Fibroblast of skin of right quadriceps (primary cell): ENCODE measurements at regions not wholly inside any gene's neighbourhood (a gene's known extent, or its start where the extent isn't known, plus 50 kb on each side); places are given as distances from the start of the nearest gene placed in this dataset.

ENCODE experiments used
- DNase-seq: peaks from one replicate; pipeline ENCODE4 v3.0.0-alpha.2; 2013

DNA sequence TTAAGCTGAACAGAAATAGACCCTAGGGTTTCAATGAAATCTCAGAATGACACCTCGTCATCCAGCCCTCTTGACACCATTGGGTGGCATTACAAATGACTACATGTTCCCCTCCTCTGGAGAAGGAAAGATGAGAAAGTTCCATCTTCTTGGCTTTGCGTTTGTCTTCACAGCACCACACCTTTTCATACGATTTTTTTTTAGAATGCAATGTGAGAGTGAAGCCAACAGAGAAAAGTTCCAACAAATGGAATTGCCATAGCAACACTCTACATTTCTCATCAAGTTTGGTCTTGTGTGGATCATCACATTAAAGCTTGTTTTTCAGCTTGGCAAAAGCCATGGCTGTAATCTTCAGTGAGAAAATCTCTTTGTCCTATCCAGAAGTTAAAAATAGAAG is 183.4 kb upstream of the SNX7 start:
- no peak for DNase-seq

- no peak for DNase-seq
Observed at GRCh38 chr1:98472878-98473277, 188.6 kb upstream of the SNX7 start.

- no peak for DNase-seq
Observed at GRCh38 chr1:98471633-98472032, 189.9 kb upstream of the SNX7 start.

GRCh38 chr1:98468111-98468717 is 193.3 kb upstream of the SNX7 start:
- DNase-seq, result peak; percentile 72

DNA sequence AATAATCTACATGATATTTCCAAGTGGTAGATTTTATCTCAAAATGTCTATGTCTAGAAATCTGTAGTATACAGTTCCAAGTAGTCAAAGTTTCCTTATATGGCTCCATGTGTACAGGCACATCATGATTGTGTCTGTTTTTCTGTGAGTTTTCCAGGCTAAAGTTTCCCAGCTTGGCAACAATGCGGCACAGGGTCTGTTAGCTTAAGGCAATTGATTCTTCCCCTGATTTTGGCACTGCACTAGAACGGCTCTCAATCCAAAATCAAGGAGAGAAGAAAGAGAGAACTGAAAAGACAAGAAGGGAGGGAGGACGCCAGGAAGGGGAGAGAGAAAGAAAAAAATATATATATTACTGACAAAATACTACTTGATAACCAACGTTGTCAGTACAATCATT is 193.9 kb upstream of the SNX7 start:
- peak; percentile 10 for DNase-seq

GRCh38 chr1:98467122-98467521 is 194.4 kb upstream of the SNX7 start:
- DNase-seq, result no peak

DNA sequence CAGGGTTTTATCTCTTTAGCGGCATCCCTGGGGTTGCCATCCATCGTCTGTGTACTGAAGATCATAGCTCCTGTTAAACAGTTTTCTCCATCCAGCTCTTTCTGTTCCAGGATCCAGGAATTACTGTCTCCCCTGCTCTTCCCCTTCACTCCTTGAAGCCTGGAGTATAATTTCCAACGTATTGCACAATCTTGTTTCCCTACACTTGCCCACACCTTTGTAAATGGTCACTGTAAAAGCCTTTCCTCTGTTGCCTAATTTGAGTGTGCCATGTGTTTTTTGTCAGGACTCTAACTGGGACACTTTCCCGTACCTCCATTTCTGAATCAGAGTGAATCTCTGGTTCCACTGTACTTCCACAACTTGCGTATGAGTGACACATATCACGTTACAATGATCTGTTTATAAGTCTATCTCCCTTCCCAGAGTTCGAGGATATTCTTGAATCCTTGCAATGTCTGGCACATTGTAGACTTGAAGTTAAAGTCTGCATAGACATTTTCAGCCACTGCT is 199.6 kb upstream of the SNX7 start:
- DNase-seq, result no peak

GRCh38 chr1:98460136-98460535 is 201.4 kb upstream of the SNX7 start:
- DNase-seq, result no peak

GRCh38 chr1:98459486-98459870 is 202.0 kb upstream of the SNX7 start:
- no peak for DNase-seq

- no peak for DNase-seq
Observed at GRCh38 chr1:98458511-98459485, 202.7 kb upstream of the SNX7 start.

GRCh38 chr1:98457248-98457647 is 204.3 kb upstream of the SNX7 start:
- DNase-seq, result no peak

DNA sequence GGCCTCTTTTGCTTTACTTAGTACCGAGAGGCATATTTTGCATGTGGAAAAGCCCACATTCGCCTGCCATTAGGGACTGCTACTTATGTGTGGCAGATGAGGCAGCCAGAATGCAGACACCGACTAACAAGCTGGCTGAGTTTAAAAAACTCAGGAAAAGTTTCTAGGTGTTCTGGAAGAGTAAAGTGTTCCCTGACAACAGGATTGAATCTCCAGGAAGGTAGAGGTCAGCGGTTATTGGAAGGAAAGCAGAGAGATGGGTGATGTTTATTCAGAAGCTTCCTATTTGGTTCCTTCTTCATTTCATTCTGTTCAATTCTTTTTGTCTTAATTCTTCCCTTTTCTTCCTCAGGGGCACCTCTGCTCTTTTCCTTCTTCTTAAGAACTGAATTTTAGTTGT is 206.9 kb upstream of the SNX7 start:
- no peak for DNase-seq

DNA sequence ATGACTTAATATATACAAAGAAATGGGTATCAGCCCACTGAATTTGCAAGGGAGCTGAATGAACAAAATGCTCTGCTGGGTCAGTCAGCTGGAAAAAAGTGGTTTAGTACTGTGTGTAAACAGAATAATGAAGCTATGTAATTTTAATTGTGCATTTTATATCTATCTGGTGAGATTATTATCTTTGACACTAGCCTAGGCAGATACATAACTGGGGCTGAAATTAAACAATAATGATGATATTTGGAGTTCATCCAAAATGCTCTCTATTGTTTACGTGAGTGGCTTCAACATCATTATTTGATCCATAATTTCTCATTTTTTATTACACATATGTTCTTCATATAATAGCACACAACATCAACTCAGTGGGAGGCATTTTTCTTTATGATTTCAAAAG is 208.5 kb upstream of the SNX7 start:
- peak; percentile 11 for DNase-seq

DNA sequence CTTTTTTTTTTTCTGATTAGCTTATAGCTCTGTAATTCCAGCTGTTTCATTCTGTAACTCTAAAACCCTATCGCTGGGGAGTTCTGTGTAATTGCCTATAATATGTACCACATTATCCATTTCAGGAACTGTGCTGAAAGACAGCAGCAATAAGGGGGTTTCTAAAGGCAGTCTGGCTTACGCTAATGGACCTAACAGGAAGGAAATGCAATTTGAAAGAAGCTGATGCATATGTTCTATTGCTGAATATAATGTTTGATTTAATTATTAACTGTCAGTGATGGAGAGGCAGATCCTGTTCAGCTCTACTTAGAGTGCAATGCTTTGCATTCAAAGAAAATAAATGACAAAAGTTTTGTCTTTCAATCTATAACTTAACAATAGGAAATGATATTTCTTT is 209.4 kb upstream of the SNX7 start:
- DNase-seq, result no peak

DNA sequence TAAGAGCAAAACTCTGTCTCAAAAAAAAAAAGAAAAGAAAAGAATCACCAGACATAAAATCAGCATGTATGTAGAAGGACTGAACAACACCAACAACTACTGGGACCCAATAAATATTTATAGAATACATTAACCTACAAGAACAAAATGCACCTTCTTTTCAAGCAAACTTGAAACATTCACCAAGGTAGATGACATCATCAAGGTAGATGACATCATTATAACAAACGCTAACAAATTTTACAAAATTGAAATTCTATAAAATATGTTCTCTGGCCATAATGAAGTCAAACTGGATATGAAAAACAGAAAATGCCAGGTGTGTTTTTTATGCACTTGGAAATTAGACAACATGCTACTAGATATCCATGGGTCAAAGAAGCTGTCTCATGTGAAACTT is 220.2 kb upstream of the SNX7 start:
- DNase-seq, result no peak

DNA sequence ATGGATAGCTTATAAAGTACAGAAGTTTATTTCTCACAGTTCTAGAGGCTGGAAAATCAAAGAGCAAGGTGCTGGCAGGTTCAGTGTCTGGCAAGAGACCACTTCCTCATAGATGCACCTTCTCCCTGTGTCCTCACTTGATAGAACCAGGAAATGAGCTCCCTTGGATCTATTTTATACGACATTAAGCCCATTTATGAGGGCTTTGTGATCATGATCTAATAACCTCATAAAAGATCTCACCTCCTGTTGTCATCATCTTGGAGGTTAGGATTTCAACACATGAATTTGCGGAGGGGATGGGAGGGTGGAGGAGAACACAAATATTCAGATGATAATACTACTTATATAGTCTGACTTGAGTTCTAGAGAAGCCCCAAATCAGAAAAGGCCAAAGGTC is 222.1 kb upstream of the SNX7 start:
- no peak for DNase-seq

- DNase-seq, result no peak
Observed at GRCh38 chr1:98437540-98437939, 224.0 kb upstream of the SNX7 start.

DNA sequence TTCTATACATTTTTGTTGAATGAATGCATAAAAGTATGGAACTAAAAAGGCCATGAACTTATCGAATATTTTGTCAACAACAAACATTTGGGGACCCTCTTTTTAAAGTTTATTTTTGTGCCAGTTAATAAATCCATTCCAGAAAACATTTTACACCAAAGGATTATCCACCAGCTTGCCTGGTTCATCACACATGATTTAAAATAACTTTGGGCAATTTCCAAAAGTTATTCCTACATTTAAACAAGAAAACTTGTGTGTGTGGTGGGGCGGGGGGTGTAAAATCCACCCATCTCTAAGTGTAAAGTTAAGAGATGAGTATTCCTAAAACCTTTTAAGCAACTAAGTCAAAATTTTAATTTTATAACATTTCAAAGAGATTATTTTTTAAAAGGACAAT is 224.5 kb upstream of the SNX7 start:
- DNase-seq, result no peak

DNA sequence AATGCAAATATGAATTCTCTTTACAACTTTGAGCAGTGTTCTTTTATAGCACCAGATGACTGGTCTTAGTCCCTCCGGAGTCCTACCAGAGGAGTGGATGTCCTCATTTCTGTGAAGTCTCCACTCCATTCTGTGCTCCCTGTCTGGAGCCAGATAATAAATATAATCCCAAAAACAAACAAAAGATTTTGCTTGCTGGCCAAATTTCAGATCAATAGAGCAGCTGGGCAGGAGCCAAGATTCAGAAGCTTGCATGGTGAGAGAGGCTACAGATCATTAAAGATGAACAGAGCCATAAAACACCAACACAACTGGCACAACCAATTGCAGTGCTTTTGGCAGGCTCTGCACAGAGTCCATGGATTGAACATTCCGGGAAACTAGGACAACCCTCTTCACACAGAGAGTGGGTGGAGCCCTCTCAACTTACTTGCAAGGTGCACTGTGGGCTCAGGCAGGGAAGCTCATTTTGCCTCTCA is 231.5 kb upstream of the SNX7 start:
- DNase-seq, result no peak

DNA sequence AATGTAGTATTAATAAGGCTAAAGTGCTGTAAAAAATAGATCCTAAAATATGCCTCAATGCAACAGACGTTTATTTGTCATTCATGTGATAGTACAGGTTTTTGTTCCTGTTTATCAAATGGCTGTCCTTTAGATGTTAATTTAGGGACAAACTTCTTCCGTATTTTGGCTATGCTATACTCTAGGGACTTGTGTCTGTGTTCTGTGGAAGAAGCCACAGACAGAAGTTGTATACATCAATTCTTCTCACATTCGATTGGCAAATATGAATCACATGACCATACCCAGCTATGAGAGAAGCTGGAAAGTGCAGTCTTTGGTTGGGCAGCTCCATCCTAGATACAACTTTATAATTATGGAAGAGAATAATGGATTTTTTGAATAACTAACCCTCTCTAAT is 232.7 kb upstream of the SNX7 start:
- DNase-seq, result no peak

DNA sequence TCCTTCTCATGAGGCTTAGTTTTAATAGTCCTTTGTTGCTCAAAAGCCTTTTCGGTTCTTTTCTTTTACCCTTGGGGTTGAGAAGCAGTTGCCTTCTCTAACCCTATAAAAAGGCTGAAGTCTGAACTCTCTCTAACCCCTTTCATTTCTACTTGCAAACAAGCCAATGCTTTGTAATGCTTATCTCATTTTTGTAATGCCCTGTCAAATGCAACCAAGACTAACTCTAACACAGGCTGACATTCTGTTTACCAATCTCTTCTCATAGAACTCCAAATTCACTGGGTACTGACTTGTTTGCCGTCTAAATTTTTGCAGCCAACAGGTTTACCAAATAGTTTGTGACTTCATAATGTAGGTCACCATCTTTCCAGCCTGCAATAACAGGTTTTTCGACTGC is 233.9 kb upstream of the SNX7 start:
- DNase-seq, result no peak

DNA sequence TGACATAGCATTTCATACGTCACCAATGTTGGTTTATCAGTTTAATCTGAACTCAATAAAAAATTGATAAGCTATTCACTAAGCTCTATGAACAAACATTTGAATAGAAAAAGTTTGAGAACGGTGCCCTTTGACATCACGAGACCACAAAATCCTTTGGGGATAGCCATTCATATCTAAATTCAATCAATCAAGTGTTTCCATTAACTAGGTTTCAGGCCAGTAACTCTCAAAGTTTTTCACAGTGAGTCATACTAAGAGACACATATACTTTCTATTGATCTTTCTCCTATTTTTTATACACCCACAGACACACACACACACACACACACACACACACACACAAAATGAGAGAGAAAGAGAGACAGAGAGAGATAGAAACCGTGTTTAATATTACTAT is 235.4 kb upstream of the SNX7 start:
- no peak for DNase-seq

DNA sequence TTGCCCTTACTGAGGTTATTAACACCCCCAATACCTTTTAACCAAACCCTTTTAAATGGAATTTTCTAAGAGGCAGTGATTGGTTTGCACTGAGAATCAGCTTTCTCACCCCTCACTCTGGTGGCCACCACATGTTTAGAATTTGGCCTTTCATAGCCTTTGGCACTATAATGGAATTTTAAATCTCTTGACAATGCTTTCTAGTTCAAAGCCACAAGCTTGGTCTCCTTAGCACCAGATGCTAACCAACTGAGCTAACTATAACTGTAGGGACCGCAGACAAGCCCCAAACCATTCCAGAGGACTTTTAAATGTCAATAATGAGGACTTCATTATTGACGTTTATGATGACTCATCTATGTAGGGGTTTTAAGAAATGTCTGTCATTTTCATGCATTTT is 238.7 kb upstream of the SNX7 start:
- peak; percentile 61 for DNase-seq

GRCh38 chr1:98421085-98421435 is 240.5 kb upstream of the SNX7 start:
- DNase-seq, result no peak
